ENCODE measurements at regions not wholly inside any gene's neighbourhood (a gene's known extent, or its start where the extent isn't known, plus 50 kb on each side); places are given as distances from the start of the nearest gene placed in this dataset.
A peak's percentile ranks its signal among the peaks of the same experiment; 100 is the strongest.

GRCh38 chr11:104404231-104405175, 240.6 kb upstream of the PDGFD start:
- DNase-seq: no peak

- no peak for DNase-seq
Observed at GRCh38 chr11:104402812-104403521, 239.0 kb upstream of the PDGFD start.

GRCh38 chr11:104394508-104394907, 230.6 kb upstream of the PDGFD start:
- DNase-seq: no peak

GRCh38 chr11:104390651-104391050, 226.7 kb upstream of the PDGFD start:
- no peak for DNase-seq

GRCh38 chr11:104385884-104386283, 221.9 kb upstream of the PDGFD start:
- no peak for DNase-seq

- no peak for DNase-seq
Observed at GRCh38 chr11:104380358-104380757, 216.4 kb upstream of the PDGFD start.

GRCh38 chr11:104372111-104372510, 208.2 kb upstream of the PDGFD start:
- no peak for DNase-seq

GRCh38 chr11:104370478-104370877, 206.5 kb upstream of the PDGFD start:
- no peak for DNase-seq

GRCh38 chr11:104369761-104370160, 205.8 kb upstream of the PDGFD start:
- DNase-seq: no peak

GRCh38 chr11:104366321-104366734, 202.4 kb upstream of the PDGFD start:
- DNase-seq: no peak

GRCh38 chr11:104365676-104366075, 201.7 kb upstream of the PDGFD start:
- DNase-seq: no peak

GRCh38 chr11:104361975-104362374, 198.0 kb upstream of the PDGFD start:
- DNase-seq: no peak

- DNase-seq: no peak
Observed at GRCh38 chr11:104352036-104352435, 188.1 kb upstream of the PDGFD start.

GRCh38 chr11:104343578-104343977, 179.6 kb upstream of the PDGFD start:
- DNase-seq: peak in 1 of 2 donors; percentile 8

GRCh38 chr11:104340590-104340989, 176.6 kb upstream of the PDGFD start:
- DNase-seq: no peak

GRCh38 chr11:104339380-104339831, 175.5 kb upstream of the PDGFD start:
- no peak for DNase-seq

GRCh38 chr11:104338186-104338585, 174.2 kb upstream of the PDGFD start:
- no peak for DNase-seq

- DNase-seq: no peak
Observed at GRCh38 chr11:104337273-104337672, 173.3 kb upstream of the PDGFD start.

- DNase-seq: peak in 1 of 2 donors; percentile 10
Observed at GRCh38 chr11:104333977-104334376, 170.0 kb upstream of the PDGFD start.

GRCh38 chr11:104332110-104332509, 168.2 kb upstream of the PDGFD start:
- DNase-seq: no peak

GRCh38 chr11:104329078-104329665, 165.2 kb upstream of the PDGFD start:
- no peak for DNase-seq

- DNase-seq: no peak
Observed at GRCh38 chr11:104328512-104328907, 164.6 kb upstream of the PDGFD start.

- no peak for DNase-seq
Observed at GRCh38 chr11:104327861-104328511, 164.0 kb upstream of the PDGFD start.

Measured in inflammatory macrophage treated with lipopolysaccharide for 1 hour (primary cell).